Ramos (cell line): ENCODE measurements at regions not wholly inside any gene's neighbourhood (a gene's known extent, or its start where the extent isn't known, plus 50 kb on each side); places are given as distances from the start of the nearest gene placed in this dataset.
"Not testable (repeated sequence)": the region's sequence is repeated elsewhere in the genome, so short reads cannot be mapped to it uniquely, and the experiment has no call there.

ENCODE experiments used
- in situ Hi-C: fragments of 300-500 bp; cut with MboI; formaldehyde crosslinking; loops from one replicate; pipeline ENCODE4 v1.14.3; 2022; ENCODE audit warnings: low sequenced_read_pairs; ENCODE audit not compliant: unreplicated experiment

DNA sequence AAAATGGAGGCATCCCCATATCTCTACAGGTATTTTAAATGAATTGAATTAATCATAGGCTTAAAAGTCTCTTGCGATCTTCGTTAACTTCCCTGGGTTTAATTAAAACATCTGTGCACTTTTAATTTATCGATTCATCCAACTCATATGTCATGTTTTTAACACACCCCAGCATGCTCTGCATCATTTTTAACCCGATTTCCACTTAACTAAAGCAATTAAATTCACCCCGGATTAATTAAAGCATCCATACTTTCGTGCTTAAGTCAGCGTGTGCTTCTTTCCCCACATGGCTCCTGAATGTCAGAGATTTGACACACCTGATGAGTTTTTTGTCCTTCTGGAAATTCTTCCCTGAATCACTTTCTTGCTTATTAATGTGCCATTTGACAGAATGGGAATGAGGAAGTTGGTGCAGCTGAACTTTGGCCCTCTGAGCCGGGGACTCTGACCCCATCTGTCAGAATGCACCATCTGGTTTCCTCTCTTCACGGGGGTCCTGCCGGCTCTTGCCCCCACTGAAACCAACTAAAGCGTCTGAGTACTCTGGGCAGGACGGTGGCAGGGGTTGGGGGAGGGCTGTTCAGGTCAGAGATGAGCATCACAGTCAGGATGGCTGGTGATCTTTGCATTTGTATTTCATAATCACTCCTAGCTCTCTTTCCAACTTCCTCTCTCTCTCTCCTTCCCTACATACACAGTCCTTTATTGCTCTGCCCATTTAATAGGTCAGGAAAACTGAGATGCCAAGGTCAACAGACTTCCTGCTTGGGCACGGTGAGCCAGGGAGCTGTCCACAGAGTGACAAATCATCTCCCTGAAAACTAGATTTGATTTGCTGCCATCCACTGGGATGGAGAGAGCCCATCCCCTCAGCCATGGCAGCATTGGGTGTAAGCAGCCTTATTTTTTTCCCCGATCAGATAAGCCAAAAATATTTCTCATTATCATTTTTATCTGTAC lies 180.3 kb upstream of the WWC1 start:
- in situ Hi-C loops: no loop called here

- in situ Hi-C loops: no loop called here
Measured at GRCh38 chr5:168114444-168115017, 176.9 kb upstream of the WWC1 start.

GRCh38 chr5:168117469-168117868 lies 174.0 kb upstream of the WWC1 start:
- in situ Hi-C loops: no loop called here

DNA sequence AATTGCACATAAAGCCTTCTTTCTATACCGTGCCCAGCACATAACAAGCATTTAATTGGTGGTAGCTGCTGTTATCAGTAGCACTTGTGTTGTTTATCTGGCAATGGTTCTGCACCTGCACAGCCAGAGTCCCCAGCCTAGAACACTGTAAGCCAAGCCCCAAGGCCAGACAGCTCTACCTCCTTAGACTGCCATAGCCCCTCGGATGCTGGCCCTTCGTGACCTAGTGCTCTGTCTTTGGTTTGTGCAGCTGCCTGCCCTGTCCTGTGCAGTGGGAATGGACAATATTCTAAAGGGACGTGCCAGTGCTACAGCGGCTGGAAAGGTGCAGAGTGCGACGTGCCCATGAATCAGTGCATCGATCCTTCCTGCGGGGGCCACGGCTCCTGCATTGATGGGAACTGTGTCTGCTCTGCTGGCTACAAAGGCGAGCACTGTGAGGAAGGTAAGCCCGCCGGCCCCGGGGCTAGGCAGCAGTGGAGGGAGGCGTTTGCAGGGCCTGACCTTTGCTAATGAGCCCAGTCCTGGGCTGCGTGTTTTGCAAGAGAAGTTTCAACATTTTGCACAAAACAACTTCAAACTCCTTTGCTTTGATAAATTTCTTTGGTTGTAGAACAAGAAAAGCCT lies 173.3 kb upstream of the WWC1 start:
- in situ Hi-C loops: no loop called here

DNA sequence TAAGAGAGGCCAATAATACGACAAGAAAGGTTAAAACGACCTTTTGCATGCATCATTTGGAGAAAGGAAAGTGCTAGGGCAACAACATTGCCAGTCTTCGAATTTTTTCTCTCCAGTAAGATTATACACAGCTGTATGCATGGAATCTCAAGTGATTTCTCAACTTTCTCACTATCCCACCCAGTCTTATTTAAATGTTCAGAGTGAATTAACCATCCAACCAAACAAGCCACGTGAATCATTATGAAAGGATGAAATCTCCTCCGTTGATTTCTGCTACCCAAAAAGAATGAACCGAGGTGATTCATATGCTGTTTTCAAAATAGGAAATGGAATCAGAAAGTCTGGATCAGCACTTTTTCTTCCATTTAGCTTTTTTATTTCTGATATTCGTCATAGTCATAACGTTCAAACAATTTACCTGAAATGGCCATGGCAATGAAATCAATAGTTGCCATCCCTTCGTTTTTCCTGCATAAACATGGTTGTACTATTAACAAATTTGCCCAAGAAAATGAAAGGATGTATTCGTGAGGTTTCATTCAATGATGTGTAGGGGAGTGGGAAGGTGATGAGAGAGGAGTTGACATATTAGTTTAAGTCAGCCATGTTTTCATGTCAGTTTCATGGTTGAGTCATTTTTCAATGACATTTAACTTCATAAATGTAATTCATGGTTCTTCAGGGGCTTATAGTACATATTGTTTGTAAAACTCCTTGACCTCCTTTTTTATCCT lies 170.9 kb upstream of the WWC1 start:
- in situ Hi-C loops: no loop called here

DNA sequence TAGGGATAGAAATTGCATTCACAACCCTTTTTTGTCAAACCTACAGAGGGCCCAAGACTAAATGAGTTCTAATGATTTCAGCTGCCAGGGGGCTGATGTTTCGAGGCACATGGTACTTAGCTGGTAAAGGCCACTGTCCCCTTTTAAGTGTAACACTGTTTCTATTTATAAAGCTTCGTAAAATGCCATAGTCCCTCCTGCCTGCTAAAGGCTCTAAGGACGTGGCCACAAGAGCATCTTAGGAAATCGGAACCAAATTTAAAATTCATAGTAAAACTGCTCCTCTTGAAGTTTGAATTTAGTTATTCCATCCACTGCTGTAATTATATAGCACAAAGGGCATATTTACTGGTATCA lies 170.3 kb upstream of the WWC1 start:
- in situ Hi-C loops: no loop called here

DNA sequence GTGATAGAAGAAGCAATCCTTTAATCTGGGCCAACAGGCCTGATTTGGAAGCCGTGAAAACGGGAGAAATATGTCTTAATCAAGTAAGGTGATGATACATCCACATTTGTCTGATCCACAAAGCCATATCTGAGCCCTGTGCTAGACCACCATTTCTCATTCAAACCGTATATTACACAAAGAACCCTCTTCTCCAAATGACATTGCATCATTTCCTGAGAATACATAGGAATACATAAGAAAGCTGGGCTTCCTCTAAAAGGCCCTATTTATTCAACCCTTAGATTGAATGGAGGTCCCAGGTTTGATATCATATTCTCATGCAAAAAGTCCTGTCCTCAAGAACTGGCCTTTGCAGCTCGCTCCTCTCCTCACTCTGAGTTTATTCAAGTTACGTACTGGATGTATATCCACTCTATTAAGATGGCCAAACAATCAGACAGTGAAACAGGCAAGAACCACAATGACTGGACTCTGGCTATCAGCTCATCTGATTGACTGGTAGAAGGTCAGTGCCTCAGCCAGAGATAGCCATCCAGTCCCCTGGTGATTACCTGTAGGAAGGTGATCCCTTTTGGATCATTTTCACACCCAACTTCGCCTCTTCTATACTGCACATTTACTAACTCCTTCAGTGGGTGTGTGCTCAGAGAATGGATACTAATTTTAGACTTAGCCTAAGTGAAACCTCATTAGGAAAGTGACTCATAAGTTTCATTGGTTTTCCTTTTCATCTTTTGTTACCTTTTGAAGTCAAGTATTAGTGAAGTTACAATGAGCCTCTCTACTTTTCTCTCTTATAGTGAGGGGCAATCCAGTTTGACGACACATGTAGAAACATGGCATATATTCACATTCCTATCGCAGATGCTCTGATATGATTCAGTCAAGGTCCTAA lies 167.6 kb upstream of the WWC1 start:
- in situ Hi-C loops: no loop called here

- in situ Hi-C loops: no loop called here
Measured at GRCh38 chr5:168125445-168126199, 165.8 kb upstream of the WWC1 start.

DNA sequence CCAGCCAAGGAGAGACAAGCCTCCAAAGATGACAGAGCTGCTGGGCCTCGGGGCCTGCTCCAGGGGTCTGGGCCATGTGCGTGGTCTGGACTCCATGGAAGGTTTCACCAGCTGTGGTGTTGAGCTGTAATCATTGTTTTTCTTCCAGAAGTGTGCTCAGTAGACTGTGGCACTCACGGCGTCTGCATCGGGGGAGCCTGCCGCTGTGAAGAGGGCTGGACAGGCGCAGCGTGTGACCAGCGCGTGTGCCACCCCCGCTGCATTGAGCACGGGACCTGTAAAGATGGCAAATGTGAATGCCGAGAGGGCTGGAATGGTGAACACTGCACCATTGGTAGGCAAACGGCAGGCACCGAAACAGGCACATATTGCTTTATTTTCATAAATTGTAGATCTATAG lies 164.8 kb upstream of the WWC1 start:
- in situ Hi-C loops: no loop called here

GRCh38 chr5:168128111-168128510 lies 163.3 kb upstream of the WWC1 start:
- in situ Hi-C loops: no loop called here

GRCh38 chr5:168128557-168128956 lies 162.9 kb upstream of the WWC1 start:
- in situ Hi-C loops: no loop called here

GRCh38 chr5:168131519-168131918 lies 159.9 kb upstream of the WWC1 start:
- in situ Hi-C loops: no loop called here

DNA sequence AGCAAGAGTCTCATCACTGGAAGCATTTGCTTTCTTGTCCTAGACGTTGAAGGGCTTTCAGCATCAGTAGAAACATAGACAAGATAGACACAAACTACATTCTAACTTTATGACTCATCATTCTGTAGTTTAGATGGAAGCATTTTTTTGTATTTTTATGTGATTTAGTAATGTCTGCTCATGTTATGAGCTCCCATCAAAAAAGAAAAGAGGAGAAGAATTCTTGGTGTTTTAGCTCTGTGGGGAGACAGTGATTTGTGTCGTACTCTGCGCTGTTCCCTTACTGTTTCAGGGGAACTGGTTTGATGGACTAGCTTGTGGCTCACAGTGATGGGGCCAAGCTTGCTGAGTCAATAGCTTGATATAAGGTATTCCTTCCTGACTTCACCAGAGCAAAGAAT lies 159.2 kb upstream of the WWC1 start:
- in situ Hi-C loops: no loop called here

DNA sequence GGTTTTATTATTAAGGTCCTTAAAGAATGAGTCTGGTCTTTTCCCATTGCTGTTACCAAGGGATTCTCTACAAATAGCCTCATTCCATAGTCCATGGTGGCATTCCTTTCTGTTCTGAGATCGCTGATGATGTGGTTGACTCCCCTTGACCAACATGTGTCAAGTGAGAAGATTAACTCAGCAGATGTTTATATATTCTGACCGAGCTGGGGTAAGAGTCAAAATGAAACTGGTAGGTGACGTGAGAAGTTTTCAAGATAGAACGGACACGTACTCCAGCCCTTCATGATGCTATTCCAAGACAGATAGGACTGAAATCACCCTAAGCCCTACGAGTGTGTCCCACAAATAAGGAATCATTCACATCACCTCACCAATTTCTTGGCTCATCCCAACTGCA lies 155.5 kb upstream of the WWC1 start:
- in situ Hi-C loops: no loop called here

DNA sequence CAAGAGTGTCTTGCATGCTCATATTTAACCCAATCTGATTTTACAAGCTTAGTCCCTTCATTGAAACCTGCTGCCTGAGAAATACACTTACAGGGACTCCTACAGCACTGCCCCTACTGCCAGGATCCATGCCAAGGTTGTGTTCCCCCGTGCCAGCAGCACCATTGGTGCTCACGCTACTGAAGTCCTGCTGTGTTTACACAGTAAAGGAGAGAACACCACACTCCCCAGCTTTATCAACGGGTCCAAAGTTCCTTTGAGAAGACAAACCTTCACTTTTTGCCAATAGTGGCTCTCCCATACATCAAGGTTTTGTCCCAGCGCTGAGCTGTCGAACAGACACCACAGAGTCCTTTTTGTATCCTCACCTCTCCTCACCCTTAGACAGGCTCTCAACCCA lies 155.1 kb upstream of the WWC1 start:
- in situ Hi-C loops: no loop called here

GRCh38 chr5:168137265-168137664 lies 154.2 kb upstream of the WWC1 start:
- in situ Hi-C loops: no loop called here

DNA sequence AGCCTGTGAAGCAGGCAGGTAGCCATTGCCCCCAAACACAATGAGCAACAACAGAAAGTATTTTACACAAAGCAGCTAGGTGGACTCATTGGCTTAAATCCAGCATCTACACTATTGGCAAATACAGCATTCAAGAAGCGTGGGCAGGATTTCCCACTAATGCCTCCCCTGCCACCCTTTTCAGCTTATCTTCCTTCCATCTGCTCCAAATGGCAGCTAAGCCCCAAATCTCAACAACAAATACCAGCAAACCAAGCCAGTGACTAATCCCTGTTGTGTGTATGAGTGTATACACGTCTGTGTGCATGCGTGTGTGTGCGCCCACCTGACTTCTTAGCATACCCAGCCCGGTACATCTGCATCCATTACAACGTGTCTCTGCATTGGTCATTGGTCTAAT lies 151.2 kb upstream of the WWC1 start:
- in situ Hi-C loops: no loop called here

- in situ Hi-C loops: no loop called here
Measured at GRCh38 chr5:168142402-168142801, 149.0 kb upstream of the WWC1 start.

GRCh38 chr5:168143521-168143920 lies 147.9 kb upstream of the WWC1 start:
- in situ Hi-C loops: not testable (repeated sequence)
